Mesenchymal stem cell (in vitro differentiated cells and primary cell): ENCODE measurements at regions not wholly inside any gene's neighbourhood (a gene's known extent, or its start where the extent isn't known, plus 50 kb on each side); places are given as distances from the start of the nearest gene placed in this dataset.

ENCODE experiments used
- DNase-seq: peaks from one replicate; pipeline ENCODE4 v3.0.0-alpha.2; 2013
- H2AFZ ChIP-seq: one replicate; pipeline ENCODE4 v1.6.1; 2013; ENCODE audit warnings: low read depth, mild to moderate bottlenecking, control low read depth, inconsistent platforms, low read length, moderate library complexity
- H2AK5ac ChIP-seq: 2 replicates; pipeline ENCODE4 v1.6.1; 2013; ENCODE audit warnings: low read length, moderate library complexity, mild to moderate bottlenecking, inconsistent platforms; ENCODE audit not compliant: severe bottlenecking
- H2BK120ac ChIP-seq: one replicate; pipeline ENCODE4 v1.6.1; 2013; ENCODE audit warnings: low read depth, mild to moderate bottlenecking, inconsistent platforms, low read length, moderate library complexity
- H2BK12ac ChIP-seq, 2 experiments: one replicate each; pipeline ENCODE4 v1.6.1; 2013; ENCODE audit warnings: inconsistent platforms in 2 of 2, low read length in 2 of 2, mild to moderate bottlenecking in 2 of 2, moderate library complexity in 2 of 2, control low read depth in 1 of 2
- H2BK15ac ChIP-seq: one replicate; pipeline ENCODE4 v1.6.1; 2013; ENCODE audit warnings: mild to moderate bottlenecking, low read depth, inconsistent platforms; ENCODE audit not compliant: poor library complexity, severe bottlenecking
- H2BK5ac ChIP-seq: 2 replicates; pipeline ENCODE4 v1.6.1; 2013; ENCODE audit warnings: low read depth, mild to moderate bottlenecking, low read length, control low read depth, inconsistent platforms; ENCODE audit not compliant: poor library complexity, severe bottlenecking
- H3K14ac ChIP-seq, 2 experiments: one replicate each; pipeline ENCODE4 v1.6.1; 2013; ENCODE audit warnings: inconsistent platforms in 2 of 2, low read length in 2 of 2, control low read depth in 1 of 2, mild to moderate bottlenecking in 1 of 2, moderate library complexity in 1 of 2
- H3K18ac ChIP-seq, 2 experiments: one replicate each; pipeline ENCODE4 v1.6.1; 2013; ENCODE audit warnings: inconsistent platforms in 2 of 2, low read length in 2 of 2, control low read depth in 1 of 2, low read depth in 1 of 2, mild to moderate bottlenecking in 1 of 2
- H3K23ac ChIP-seq, 2 experiments: one replicate each; pipeline ENCODE4 v1.6.1; 2013; ENCODE audit warnings: inconsistent platforms in 2 of 2, low read length in 2 of 2, mild to moderate bottlenecking in 2 of 2, moderate library complexity in 2 of 2, control low read depth in 1 of 2
- H3K27ac ChIP-seq: 2 replicates; pipeline ENCODE4 v1.5.1; 2013; ENCODE audit warnings: mild to moderate bottlenecking, moderate library complexity, low read length, control low read depth, inconsistent platforms; ENCODE audit not compliant: poor library complexity, severe bottlenecking
- H3K27me3 ChIP-seq, 2 experiments: 2 replicates each; pipeline versions ENCODE4 v1.6.1 to v1.7.0; 2013; ENCODE audit warnings: low read length in 2 of 2, mild to moderate bottlenecking in 2 of 2, moderate library complexity in 2 of 2, control low read depth in 1 of 2, inconsistent platforms in 1 of 2; ENCODE audit not compliant: control insufficient read depth in 1 of 2, insufficient read depth in 1 of 2
- H3K36me3 ChIP-seq, 2 experiments: 2 replicates each; pipeline versions ENCODE4 v1.6.1 to v1.7.0; 2013; ENCODE audit warnings: low read length in 2 of 2, control low read depth in 1 of 2, inconsistent platforms in 1 of 2, low read depth in 1 of 2, mild to moderate bottlenecking in 1 of 2; ENCODE audit not compliant: insufficient read depth in 2 of 2, control insufficient read depth in 1 of 2
- H3K4ac ChIP-seq, 2 experiments: one replicate each; pipeline ENCODE4 v1.6.1; 2013; ENCODE audit warnings: inconsistent platforms in 2 of 2, low read length in 2 of 2, mild to moderate bottlenecking in 2 of 2, moderate library complexity in 2 of 2, control low read depth in 1 of 2, low read depth in 1 of 2
- H3K4me1 ChIP-seq: 2 replicates; pipeline ENCODE4 v1.6.1; 2013; ENCODE audit warnings: low read depth, low read length, control low read depth; ENCODE audit not compliant: control insufficient read depth, insufficient read depth
- H3K4me2 ChIP-seq: 2 replicates; pipeline ENCODE4 v1.6.1; 2013; ENCODE audit warnings: low read length, mild to moderate bottlenecking, inconsistent platforms; ENCODE audit not compliant: poor library complexity, severe bottlenecking
- H3K4me3 ChIP-seq, 2 experiments: 2 replicates each; pipeline versions ENCODE4 v1.5.1 to v1.7.0; 2013; ENCODE audit warnings: low read length in 2 of 2, mild to moderate bottlenecking in 2 of 2, control low read depth in 1 of 2, low read depth in 1 of 2; ENCODE audit not compliant: insufficient read depth in 1 of 2
- H3K79me1 ChIP-seq: replicated peaks from 2 replicates; pipeline ENCODE4 v1.6.1; 2013; ENCODE audit warnings: mild to moderate bottlenecking, control low read depth, low read length, inconsistent platforms; ENCODE audit not compliant: poor library complexity, severe bottlenecking
- H3K9ac ChIP-seq: 2 replicates; pipeline ENCODE4 v1.7.0; 2013; ENCODE audit warnings: mild to moderate bottlenecking, low read length, moderate library complexity
- H3K9me3 ChIP-seq: 2 replicates; pipeline ENCODE4 v1.7.0; 2013; ENCODE audit warnings: mild to moderate bottlenecking, low read length; ENCODE audit not compliant: control insufficient read depth
- H4K8ac ChIP-seq: one replicate; pipeline ENCODE4 v1.6.1; 2013; ENCODE audit warnings: inconsistent platforms, mild to moderate bottlenecking, low read length, moderate library complexity
- H4K91ac ChIP-seq: one replicate; pipeline ENCODE4 v1.6.1; 2013; ENCODE audit warnings: mild to moderate bottlenecking, low read length, inconsistent platforms
- WGBS: methylation state at CpG from one replicate; pipeline ENCODE4 v1.1.7; 2013; ENCODE audit warnings: mixed read lengths; 5-methylcytosine and 5-hydroxymethylcytosine counted together

DNA sequence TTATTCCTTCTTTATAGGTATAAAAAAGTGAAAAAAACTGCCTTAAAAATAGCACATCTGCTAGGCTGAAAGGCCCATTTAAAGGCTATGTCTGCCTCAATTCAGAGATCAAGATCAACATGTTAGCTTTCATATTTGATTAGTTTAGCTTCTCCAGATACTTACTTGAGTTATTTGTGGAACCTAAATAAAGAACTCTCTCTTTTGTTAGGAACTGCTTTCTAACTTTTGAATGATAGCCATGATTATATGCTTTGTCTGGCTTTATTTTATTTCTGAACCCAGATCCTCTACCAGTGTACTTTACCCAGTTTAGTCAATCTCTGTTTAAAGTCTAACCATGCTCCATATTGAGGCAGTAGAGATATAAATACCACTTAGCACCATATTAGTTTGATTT lies 515.5 kb upstream of the SEMA3D start:
- H3K18ac ChIP-seq, result no peak overlapping the region
- no peaks in the 10 kb centered on the region for H3K36me3 ChIP-seq
- H2BK120ac ChIP-seq, result no peak overlapping the region
- no peaks in the 10 kb centered on the region for H3K27me3 ChIP-seq
- H3K4ac ChIP-seq, result no peak overlapping the region
- no peaks in the 10 kb centered on the region for H3K4me1 ChIP-seq
- no peak overlapping the region for H2BK15ac ChIP-seq
- H3K27ac ChIP-seq, result no peak overlapping the region
- H3K4me2 ChIP-seq, result no peak overlapping the region
- H4K91ac ChIP-seq, result no peak overlapping the region
- H2AK5ac ChIP-seq, result no peak overlapping the region
- H3K14ac ChIP-seq, result no peak overlapping the region
- no peak overlapping the region for H3K9ac ChIP-seq
- no peaks in the 10 kb centered on the region for H3K9me3 ChIP-seq
- no peak overlapping the region for H3K23ac ChIP-seq
- H2BK5ac ChIP-seq, result no peak overlapping the region
- H3K79me1 ChIP-seq, result no peaks in the 10 kb centered on the region
- H3K4me3 ChIP-seq, result no peak overlapping the region
- H2BK12ac ChIP-seq, result no peak overlapping the region
- no peak overlapping the region for H2AFZ ChIP-seq
- DNase-seq, result no peak
- H4K8ac ChIP-seq, result no peak overlapping the region

DNA sequence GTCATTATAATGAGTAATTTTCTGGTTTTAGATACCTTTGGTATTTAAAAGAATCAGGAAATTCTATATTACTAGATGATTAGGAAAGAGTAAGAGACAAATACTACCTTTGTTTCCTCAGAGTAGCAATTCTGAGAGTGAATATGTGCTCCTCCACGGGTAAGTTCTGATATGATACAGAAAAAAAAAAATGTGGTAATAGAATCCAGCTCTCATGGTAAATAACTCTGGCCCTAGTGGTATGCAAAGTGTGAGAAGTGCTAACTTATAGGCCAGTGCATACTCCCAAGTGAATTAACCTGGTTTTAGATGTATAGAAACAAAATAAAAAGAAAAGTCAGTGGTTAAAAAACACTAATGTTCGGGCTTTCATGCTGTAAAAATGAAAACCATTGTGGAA lies 512.6 kb upstream of the SEMA3D start:
- DNase-seq, result no peak
- Histone ChIP-seq H3K9me3 (no peaks in the 10 kb centered on the region), H3K18ac (no peak overlapping the region), H2AFZ (no peak overlapping the region), H2AK5ac (no peak overlapping the region), H3K27ac (no peak overlapping the region), H2BK12ac (no peak overlapping the region), H3K9ac (no peak overlapping the region), H4K91ac (no peak overlapping the region), H3K79me1 (no peaks in the 10 kb centered on the region), H3K4me3 (no peak overlapping the region), H2BK5ac (no peak overlapping the region), H3K14ac (no peak overlapping the region), H2BK120ac (no peak overlapping the region), H2BK15ac (no peak overlapping the region), H3K4ac (no peak overlapping the region), H3K27me3 (no peaks in the 10 kb centered on the region), H3K4me1 (no peaks in the 10 kb centered on the region), H3K4me2 (no peak overlapping the region), H3K23ac (no peak overlapping the region), H4K8ac (no peak overlapping the region), H3K36me3 (no peaks in the 10 kb centered on the region)
- WGBS, result 100% methylated on average over 2 of the region's 2 CpGs

DNA sequence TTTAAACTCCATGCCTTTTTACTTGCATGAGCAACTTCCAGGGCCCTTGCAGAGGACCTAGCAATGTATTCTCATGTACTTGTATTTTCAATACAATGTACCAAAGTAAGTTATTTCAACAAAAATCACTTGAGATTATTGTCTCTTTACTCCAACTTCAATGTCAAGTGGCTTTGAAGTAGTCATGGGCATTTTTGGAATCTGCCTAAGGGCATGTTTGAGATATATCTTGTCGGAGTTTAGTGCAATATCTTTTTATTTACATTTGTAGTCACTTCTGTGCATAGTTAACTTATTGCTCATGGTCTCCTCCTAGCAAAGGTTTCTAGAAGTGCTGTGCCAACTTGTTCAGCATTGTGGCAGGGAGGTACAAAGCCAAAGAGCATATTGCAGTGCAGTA lies 508.7 kb upstream of the SEMA3D start:
- Histone ChIP-seq H3K9ac (no peak overlapping the region), H3K4me2 (no peak overlapping the region), H3K23ac (no peak overlapping the region), H3K4me3 (no peak overlapping the region), H3K4me1 (no peaks in the 10 kb centered on the region), H3K36me3 (no peaks in the 10 kb centered on the region), H2BK15ac (no peak overlapping the region), H3K9me3 (no peaks in the 10 kb centered on the region), H3K27me3 (no peaks in the 10 kb centered on the region), H2BK5ac (no peak overlapping the region), H3K27ac (no peak overlapping the region), H2BK12ac (no peak overlapping the region), H4K8ac (no peak overlapping the region), H3K14ac (no peak overlapping the region), H2AK5ac (no peak overlapping the region), H2AFZ (no peak overlapping the region), H3K79me1 (no peaks in the 10 kb centered on the region), H3K4ac (no peak overlapping the region), H4K91ac (no peak overlapping the region), H2BK120ac (no peak overlapping the region), H3K18ac (no peak overlapping the region)
- WGBS, result 0% methylated on average over 1 of the region's 1 CpG
- peak; percentile 29 for DNase-seq

GRCh38 chr7:85695041-85695440 lies 508.2 kb upstream of the SEMA3D start:
- Histone ChIP-seq H3K9me3 (no peaks in the 10 kb centered on the region), H3K27ac (no peak overlapping the region), H3K4me1 (no peaks in the 10 kb centered on the region), H3K9ac (no peak overlapping the region), H4K8ac (no peak overlapping the region), H3K4me2 (no peak overlapping the region), H3K36me3 (no peaks in the 10 kb centered on the region), H3K4me3 (no peak overlapping the region), H2BK5ac (no peak overlapping the region), H2BK12ac (no peak overlapping the region), H3K14ac (no peak overlapping the region), H3K27me3 (no peaks in the 10 kb centered on the region), H4K91ac (no peak overlapping the region), H2BK15ac (no peak overlapping the region), H3K18ac (no peak overlapping the region), H2BK120ac (no peak overlapping the region), H3K23ac (no peak overlapping the region), H2AK5ac (no peak overlapping the region), H2AFZ (no peak overlapping the region), H3K4ac (no peak overlapping the region), H3K79me1 (no peaks in the 10 kb centered on the region)
- no peak for DNase-seq
